GM13977 (cell line): ENCODE measurements at regions not wholly inside any gene's neighbourhood (a gene's known extent, or its start where the extent isn't known, plus 50 kb on each side); places are given as distances from the start of the nearest gene placed in this dataset.

ENCODE experiments used
- DNase-seq: peaks from one replicate; pipeline ENCODE4 v3.0.0; 2012; ENCODE audit warnings: low spot score
- CTCF ChIP-seq: IDR thresholded peaks from 2 replicates; pipeline ENCODE4 v1.5.1; 2012; ENCODE audit warnings: mild to moderate bottlenecking, control low read depth; ENCODE audit not compliant: insufficient read depth; ENCODE audit errors: extremely low read depth, missing control alignments
- in situ Hi-C: fragments of 300-500 bp; cut with MboI; formaldehyde crosslinking; loops from one replicate; pipeline ENCODE4 v1.12.0; 2022; ENCODE audit warnings: low sequenced_read_pairs, low pct_unique_long_range_greater_than_20kb, mixed read lengths, inconsistent platforms; ENCODE audit not compliant: unreplicated experiment

DNA sequence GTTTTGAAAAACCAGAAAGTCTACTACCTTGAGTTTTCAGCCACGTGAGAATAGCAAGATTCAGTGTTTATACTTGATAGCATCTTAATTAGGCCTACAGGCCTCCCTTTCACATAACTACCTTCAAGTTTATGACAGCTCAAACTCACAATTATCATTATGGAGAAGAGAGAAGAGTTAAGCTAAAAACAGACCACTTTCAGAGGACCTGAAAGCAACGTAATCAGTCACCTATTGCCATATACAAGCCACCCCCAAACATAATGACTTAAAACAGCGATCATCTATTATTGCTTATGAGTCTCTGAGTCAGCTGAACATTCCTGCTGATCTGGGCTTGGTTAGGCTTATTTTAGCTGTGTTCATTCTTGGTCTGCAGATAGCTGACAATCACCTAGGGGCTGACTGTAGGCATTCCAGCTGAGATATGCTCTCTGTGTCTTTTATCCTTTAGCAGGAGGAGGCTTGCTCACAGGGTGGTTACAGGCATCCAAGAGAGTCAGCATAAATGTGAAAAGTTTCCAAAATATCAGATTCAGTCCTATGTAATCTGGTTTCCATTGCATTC is 130.9 kb downstream of the COX7C start:
- in situ Hi-C loops: no loop called here
- DNase-seq: no peak
- no peak for TF ChIP-seq CTCF

DNA sequence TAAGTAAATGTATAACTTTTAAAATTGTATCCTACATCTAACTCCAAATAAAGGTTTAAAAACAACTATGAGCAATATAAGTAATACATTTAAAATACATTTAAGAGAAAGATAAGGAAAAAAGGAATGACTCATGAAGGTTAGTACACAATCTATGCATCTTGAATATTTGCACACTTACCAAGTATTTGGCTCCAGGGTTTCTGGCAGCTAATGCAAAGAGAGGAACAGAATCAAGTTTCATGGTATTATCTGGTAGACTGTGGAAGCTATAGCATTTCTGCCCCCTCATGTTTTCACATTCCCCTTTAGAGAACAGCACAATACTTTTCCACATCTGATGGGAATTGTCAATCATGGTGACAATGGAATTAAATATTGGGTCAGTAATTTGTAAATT is 132.1 kb downstream of the COX7C start:
- in situ Hi-C loops: no loop called here
- DNase-seq: no peak
- TF ChIP-seq CTCF: no peak

DNA sequence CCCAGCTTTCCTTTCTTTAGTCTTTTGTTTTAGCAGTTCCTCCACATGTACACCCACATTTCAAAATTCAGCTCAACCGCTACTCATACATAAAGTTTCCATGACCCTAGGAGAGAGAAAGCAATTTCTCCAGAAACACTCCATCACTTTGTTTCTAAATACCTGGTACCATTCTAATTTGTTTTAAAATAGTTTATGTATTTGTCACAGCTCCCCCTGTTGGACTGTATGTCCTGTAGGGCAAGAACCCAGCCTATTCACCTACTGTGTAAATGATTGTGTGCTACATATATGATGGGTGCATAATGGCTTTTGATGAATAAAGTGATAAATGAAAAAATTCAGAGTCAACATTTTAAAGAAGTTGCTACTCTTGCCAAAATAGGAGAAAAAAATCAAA is 139.1 kb downstream of the COX7C start:
- no peak for DNase-seq
- TF ChIP-seq CTCF: no peak
- in situ Hi-C loops: no loop called here

GRCh38 chr5:86757824-86758223 is 140.1 kb downstream of the COX7C start:
- in situ Hi-C loops: no loop called here
- TF ChIP-seq CTCF: no peak

GRCh38 chr5:86760661-86761060 is 142.9 kb downstream of the COX7C start:
- no peak for DNase-seq
- TF ChIP-seq CTCF: no peak
- in situ Hi-C loops: no loop called here

More at GRCh38 chr5:86757824-86758223, 140.1 kb downstream of the COX7C start:
- DNase-seq: no peak

GRCh38 chr5:86763929-86764328 is 146.2 kb downstream of the COX7C start:
- DNase-seq: no peak
- TF ChIP-seq CTCF: no peak
- in situ Hi-C loops: no loop called here
